Muscle of back (tissue), 3 donors: ENCODE measurements at regions not wholly inside any gene's neighbourhood (a gene's known extent, or its start where the extent isn't known, plus 50 kb on each side); places are given as distances from the start of the nearest gene placed in this dataset.
"Not testable (repeated sequence)": the region's sequence is repeated elsewhere in the genome, so short reads cannot be mapped to it uniquely, and the experiment has no call there.

ENCODE experiments used
- DNase-seq, 3 donors: peaks; one replicate each; pipeline versions ENCODE4 v3.0.0 to v3.0.0-alpha.2; 2013

DNA sequence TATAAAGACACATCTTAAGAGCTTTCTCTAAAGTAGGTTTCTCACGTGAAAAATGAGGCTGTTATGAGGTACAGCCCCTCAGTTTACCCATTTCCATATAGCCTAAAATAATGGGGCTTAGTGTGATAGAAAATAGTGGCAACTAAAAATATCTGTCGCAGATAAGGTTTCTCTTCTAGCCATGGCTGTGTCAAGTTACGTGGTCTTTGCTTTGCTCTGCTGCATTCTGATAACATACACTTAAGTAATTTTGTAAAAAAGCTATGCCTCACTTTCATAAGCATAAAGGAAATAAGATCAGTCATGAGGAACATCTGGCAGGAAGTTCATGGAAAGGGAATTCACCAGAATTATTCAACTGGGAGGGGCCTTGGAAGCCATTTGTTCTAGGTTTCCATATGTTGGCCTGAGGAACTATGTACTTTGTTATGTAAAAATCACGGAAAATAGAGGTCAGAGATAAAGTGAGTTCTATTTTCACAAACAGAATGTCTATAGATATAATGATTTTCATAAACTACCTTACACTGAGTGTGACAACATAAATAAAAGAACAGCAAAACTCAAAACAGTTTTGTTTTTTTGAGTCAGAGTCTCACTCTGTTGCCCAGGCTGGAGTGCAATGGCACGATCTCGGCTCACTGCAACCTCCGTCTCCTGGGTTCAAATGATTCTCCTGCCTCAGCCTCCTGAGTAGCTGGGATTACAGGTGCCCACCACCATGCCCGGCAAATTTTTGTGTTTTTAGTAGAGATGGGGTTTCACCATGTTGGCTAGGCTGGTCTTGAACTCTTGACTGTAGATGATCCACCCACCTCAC is 195.6 kb upstream of the KRR1 start:
- peak; percentile 70 to 90 (median 76) for DNase-seq

DNA sequence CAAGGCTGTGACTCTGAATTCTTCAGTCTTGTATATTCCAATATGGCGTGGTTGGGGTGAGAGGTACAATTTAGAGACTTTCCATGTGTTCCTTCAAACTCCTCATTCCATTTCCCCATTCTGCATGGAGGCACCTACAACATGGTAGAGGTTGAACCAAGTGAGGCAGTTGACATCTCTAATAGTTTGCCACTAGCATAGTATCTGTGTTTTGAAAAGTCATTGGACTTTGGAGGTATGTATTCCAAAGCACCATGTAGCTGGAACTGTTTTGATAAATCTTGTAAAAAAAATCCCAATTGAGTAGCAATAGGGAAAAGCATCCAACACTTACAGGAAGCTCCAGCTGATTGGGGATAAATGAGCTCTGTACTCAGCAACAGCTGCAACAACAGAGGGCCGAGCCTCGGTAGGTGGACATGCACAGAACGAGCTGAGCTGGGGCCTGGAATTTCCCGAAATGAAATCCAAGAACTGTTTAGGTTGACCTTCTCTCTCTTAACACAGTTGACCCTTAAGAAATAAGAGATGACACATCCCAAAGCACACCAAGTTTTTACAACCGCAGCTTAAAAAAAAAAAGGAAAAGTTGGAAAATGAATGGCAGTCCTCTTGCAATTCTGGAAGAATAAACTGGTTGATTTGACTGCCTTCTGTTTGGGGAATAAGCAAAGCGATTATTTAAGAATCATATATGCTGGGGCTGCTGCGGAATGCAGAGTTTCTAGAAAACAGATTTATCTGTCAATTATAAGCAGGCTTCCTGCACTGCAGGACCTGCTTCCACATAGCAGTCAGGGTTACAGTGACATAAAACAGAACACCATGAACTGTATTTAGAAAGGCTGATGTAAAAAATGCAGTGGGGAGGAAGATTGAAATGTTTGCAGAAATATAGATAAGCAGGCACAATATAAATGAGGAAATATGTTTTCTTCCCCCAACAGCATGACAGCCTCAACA is 194.6 kb upstream of the KRR1 start:
- peak; percentile 89 to 95 (median 89) for DNase-seq

DNA sequence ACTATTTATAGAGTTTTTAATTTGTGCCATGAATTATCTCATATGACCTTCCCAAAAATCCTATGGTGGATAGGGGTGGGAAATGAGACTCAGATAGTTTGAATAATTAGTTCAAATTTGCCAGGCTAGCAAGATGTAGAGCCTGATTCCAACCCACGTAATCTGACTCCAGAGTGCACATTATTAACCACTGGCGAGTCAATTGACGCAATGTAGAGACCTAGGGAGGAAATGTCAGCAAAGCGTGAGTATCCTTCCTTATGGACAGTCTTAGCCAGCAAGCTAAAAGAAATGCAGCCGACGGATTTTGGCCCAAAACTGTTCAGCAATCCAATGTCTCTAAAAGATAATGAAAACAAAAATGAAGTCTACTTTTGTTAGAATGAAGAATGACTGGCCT is 193.3 kb upstream of the KRR1 start:
- DNase-seq = peak in 1 of 3 donors; percentile 21

DNA sequence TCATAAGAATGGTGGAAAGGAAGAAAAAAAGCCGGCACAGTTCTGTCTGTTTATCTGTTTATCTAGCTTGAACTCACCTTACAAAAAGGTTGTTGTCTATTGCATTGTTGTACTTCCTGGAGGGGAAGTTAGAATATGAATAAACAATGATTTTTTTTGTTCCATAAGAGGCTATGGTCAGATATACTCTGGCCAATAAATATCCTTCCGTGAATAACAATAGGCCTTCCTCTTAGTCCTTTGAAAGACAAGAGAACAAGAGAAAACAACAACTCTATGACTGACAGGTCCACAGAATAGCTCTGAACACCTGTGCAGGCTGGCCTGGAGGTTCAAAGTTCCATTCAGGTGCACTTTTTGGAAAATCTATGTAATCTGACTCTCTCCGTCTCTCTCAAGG is 192.8 kb upstream of the KRR1 start:
- DNase-seq = no peak

DNA sequence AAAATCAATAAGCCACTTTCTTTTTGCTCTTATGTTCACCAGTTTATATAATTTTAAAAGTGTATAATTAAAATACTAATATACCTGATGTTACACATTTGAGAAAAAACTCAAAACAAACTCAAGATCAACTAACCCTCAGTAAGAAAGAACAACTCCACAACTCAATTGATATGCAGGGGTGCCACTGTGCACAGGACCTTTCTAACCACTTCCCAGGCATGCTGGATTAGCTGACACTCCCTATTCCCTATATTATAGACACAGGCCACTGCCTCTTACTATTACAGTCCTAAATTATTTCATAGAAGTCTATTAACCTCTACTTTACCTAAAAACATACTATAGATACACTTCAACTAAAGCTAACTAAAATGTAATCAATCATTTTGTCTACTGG is 191.7 kb upstream of the KRR1 start:
- no peak for DNase-seq

DNA sequence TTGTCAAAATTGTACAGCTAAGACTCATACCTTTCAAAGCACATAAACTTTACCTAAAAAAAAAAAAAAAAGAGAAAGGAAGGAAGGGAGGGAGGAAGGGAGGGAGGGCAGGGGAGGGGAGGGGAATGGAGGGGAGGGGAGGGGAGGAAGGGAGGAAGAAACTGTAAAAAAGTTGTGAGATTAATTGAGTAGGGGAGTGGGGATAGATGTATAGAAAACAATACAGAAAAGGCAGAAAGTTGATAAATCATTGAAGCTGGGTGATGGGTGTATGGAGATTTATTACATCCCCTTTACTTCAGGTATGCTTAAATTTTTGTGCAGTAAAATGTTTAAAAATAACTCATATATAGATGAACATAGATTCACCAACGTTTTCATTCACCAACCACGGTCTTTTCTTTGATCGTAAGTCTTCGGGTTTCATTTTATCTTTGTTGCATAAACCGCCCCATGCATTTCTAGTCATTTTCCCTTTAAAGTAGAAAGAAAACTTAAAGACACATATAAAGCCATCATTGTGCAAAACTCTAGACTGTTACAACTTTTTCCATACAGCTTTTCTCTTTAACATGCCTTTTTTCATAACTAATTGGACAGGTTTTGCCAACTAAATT is 191.2 kb upstream of the KRR1 start:
- no peak for DNase-seq

DNA sequence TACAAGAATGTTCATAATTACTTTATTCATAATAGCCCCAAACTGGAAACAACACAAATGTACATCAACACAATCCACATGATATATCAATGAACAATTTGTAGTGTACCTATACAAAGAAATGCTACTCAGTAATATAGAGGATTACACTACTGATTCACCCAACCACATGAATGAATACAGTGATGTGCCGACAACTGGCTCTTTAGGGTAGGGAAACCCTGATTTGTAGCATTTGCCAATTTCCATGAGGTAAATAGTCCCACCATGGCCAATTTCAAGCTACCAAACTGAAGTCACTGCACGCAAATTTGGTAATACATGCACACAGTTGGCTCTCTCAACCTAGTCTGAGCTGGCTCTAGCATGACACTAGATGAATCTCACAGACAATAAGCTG is 190.4 kb upstream of the KRR1 start:
- DNase-seq = no peak

DNA sequence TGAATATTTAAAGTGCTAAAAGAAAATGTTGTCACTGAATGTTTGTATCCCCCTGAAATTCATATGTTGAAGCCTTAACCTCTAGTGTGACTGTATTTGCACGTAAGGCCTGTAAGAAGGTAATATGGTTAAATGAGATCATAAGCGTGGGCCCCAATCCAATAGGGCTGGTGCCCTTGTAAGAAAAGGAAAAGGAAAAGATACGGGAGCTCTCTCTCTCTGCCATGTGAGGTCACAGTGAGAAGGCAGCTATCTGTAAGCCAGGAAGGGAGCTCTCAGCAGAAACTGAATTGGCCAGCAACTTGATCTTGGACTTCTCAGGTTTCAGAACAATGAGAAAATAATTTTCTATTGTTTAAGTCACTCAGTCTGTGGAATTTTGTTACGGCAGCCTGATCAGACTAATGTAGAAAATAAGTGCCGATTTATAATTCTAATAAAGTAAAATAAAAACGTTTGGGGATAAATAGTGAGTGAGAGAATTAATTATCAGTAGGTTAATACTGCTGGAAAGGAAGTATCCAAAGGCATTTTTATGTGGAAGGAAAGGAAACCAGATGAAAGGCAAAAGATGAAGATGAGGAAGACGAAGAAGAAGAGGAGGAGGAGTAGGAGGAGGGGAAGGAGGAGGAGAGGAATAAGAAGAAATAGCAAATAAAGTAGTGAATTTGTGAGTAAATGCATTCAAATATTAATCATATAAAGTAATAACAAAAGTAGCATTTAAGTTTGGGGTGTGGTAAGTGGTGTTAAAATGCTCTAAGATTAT is 188.5 kb upstream of the KRR1 start:
- DNase-seq = peak in 1 of 3 donors; percentile 30

DNA sequence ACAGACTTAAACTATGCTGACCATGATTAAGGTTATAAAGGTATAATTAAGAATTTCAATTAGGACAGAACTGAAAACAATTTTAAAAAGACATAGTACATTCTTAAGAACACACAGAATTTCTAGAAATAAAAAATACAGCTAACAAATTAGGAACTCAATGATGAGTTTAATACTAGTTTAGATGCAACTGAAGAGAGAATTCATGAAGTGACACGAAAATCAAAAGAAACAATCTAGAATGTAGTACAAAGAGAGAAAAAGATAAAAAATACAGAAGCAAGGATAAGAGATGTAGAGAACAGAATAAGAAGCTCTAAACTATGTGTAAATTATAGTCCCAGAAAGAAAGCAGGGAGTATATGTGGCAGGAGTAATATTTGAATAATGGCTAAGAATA is 187.8 kb upstream of the KRR1 start:
- DNase-seq = no peak

DNA sequence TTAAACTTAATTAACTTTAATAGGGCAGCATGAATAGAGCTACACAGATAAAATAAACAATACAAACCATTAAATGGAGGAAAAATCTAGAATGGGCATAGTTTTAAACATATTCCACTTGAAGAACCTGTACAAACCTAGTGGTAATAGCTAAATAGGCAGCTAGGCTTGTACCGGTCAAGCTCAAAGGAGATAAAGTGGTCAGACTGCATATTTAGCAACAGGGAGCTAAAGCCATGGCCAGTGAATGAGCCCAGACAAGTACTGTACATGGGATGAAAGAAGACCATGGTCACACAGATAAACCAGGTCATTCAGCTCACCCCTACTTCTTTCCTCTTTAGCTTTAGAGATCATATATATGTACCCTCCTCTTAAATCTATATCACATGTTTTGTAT is 186.6 kb upstream of the KRR1 start:
- no peak for DNase-seq

DNA sequence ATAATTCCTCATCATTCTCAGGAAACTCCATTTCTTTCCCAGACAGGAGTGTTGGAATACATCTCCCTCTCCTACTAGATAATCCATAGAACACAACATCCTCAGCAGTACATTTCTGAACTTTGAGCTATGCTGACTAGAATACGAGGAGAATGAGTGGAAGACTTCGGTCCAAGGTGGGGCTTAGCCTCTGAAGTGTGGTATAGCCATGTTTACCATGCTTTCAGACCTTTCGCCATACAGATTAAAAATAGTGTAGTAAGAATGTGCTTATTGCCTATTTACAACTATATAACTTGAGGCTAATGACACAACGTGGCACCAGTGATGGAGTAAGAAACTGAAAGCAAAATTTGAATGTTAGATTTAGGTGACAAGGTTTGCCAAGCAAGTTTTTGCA is 184.5 kb upstream of the KRR1 start:
- DNase-seq = no peak

DNA sequence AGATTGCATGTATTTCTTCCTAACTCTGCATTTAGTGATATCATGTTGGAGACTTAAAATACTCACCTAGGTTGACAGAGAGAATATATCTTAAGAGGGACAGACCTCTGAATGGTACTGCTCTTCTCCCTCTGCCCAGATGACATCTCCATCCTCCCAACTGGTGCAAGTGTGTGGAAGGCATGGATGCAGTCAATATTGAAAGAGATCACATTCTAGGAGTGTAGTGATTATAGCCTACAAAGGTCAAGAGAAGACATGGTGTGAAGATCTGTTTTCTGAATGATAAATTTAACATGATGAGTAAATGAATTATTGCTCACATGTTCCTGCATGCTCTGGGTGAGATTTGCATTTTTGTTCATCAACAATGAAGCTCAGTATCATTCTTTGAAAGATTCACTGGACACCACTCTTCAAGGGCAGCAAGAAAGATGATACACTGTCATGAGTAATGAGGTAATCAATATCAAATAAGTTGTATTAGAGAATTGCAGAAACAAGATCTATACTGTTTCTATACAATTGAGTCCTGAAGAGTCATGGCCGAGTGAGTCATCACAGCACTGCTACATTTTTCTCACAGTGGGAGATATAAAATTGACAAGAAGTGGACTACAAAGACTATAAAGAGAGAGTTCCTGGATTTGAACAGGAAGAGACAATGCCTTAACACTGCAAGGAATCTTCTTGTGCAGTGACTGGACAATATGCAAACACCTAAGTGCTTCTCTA is 183.3 kb upstream of the KRR1 start:
- no peak for DNase-seq

DNA sequence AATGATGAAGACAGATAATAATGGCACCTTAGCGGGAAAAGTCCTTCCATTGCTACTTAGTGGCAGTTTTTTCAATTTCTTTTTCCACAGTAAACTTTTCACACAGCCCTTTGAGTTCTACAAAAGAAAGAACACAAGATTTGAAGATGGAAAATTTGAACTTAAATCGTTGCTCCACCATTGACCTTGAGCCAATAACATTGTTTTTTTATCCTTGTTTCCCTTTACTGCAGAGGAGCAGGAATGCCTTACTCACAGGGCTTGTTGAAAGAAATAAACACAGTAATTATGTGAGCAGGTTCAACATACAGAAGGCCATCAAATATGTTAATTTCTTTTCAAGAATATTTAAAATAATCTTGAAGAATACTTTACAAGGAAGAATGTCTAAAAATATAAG is 181.5 kb upstream of the KRR1 start:
- DNase-seq = no peak

DNA sequence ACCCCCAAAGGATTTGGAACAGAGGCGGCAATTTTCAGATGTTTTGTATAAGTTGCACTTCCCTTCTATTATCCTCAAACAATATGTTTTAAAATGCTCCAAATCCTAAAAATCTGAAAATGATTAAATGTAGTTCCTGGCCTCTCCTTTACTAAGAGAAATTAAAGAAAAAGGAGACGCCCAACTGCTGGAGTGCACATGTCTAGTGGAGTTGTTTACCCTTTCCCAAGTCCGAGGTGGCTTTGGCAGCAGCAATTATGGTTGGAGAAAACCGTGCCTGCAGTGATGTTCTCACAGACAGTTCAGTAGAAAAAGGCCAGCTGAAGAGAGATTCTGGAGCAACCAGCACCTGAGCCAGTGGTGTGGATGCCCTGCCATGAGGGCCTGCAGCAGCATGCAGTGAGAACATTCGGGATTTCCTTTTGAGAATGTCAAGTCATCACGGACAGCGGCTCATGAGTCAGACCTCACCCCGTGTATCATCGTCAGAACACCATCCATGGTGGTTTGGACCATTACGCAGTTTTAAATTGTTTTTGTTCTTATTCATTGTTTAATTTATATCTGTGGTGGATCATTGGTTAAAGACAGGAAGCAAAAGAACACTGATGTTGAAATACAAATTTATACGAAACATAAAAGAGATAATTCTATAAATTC is 179.0 kb upstream of the KRR1 start:
- peak in 1 of 3 donors; percentile 92 for DNase-seq

DNA sequence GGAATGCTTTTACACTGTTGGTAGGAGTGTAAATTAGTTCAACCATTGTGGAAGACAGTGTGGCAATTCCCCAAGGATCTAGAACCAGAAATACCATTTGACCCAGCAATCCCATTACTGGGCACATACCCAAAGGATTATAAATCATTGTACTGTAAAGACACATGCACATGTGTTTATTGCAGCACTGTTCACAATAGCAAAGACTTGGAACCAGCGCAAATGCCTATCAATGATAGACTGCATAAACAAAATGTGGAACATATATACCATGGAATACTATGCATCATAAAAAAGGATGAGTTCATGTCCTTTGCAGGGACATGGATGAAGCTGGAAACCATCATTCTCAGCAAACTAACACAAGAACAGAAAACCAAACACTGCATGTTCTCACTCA is 174.8 kb upstream of the KRR1 start:
- not testable (repeated sequence) for DNase-seq

DNA sequence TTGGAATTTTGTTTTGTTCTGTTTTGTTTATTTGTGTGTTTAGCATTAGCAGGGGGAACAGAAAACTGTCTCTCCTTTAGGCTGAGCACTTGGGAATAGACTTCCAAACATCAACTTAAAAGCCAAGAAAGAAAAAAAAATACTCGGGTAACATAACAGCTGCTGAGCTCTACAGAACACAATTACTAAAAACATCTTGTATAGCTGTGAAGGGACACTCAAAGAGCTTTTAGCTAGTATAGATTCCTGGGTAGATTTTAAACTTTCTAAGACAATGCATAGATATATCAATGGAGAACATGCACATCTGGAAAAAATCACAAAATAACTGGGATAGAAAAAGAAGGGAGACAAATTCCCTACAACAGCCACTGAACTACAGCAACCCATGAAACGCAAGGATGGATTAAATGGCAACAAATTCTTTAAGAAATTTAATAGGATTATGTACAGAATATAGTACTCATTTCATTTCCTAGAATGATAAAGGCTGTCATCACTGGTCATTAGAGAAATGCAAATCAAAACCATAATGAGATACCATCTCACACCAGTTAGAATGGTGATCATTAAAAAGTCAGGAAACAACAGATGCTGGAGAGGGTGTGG is 174.3 kb upstream of the KRR1 start:
- peak in 1 of 3 donors; percentile 68 for DNase-seq

DNA sequence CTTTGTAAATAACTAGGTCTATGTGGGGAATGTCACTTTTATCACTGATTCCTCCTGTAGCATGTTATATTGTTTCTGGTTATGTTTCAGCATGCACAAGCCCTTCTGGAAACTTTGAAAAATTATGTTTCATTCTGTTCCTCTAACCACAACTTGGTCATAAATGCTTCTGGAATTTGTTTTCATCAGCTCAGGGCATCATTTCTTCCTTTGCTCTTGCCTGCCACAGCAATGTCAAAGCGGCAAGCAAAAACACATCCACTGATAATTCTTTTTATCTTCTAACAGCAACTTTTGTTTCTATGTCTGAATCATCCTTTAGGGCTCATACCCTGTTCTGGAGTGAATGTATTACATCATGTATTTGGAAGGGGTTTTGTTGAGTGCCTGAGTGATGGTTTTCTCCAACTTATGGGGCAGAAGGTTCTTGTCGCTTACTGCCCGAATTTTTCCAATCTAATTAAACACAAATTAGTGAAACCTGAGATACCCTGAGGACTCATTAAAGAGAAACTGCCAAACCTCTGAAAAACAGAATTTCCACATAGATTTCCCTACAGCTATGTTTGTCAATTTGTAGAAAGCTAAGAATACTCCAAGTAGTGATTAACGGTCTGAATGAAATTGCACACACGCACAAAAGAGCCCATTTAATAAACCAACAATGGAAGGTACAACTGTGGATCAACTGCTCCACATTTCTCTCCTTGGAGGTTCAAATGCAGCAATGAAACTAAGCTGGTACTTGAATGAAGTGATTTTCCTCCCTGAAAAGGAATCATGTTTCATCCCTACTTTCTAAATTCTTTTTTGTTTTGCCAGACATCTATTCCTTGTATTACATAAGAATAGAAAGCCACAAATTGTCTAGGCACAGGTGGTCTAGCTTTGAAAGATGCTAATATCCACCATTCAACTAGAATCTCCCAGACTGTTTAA is 173.5 kb upstream of the KRR1 start:
- peak in 2 of 3 donors; percentile 46 to 68 for DNase-seq

DNA sequence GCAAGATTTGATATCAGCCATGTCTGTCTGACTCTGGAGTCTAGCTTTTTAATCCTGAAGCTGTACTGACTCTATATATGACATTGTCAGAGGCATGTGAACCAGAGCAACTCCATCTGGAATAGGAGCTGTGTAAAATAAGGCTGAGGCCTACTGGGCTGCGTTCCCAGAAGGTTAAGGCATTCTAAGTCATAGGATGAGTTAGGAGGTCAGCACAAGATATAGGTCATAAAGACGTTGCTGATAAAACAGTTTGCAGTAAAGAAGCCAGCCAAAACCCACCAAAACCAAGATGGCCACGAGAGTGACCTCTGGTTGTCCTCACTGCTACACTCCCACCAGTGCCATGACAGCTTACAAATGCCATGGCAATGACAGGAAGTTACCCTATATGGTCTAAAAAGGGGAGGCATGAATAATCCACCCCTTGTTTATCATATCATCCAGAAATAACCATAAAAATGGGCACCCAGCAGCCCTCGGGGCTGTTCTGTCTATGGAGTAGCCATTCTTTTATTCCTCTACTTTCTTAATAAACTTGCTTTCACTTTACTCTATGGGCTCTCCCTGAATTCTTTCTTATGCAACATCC is 172.7 kb upstream of the KRR1 start:
- DNase-seq = not testable (repeated sequence)
